HG02885 (cell line): ENCODE measurements at regions not wholly inside any gene's neighbourhood (a gene's known extent, or its start where the extent isn't known, plus 50 kb on each side); places are given as distances from the start of the nearest gene placed in this dataset.
"Not testable (repeated sequence)": the region's sequence is repeated elsewhere in the genome, so short reads cannot be mapped to it uniquely, and the experiment has no call there.

Source experiments
- ATAC-seq: cut with Tn5 transposase; IDR thresholded peaks from one replicate; pipeline ENCODE4 v1.9.1; 2021; ENCODE audit warnings: mild to moderate bottlenecking; ENCODE audit not compliant: unreplicated experiment, poor library complexity

- ATAC-seq: not testable (repeated sequence)
Measured at GRCh38 chr1:145553795-145554194, 54.0 kb upstream of the GPR89A start.

- ATAC-seq: no peak
Measured at GRCh38 chr1:145545055-145545454, 62.7 kb upstream of the GPR89A start.

GRCh38 chr1:145541685-145542084 lies 66.1 kb upstream of the GPR89A start:
- not testable (repeated sequence) for ATAC-seq

- not testable (repeated sequence) for ATAC-seq
Measured at GRCh38 chr1:145541246-145541645, 66.5 kb upstream of the GPR89A start.

GRCh38 chr1:145538118-145538882 lies 69.5 kb upstream of the GPR89A start:
- ATAC-seq: not testable (repeated sequence)

- not testable (repeated sequence) for ATAC-seq
Measured at GRCh38 chr1:145537003-145537402, 70.8 kb upstream of the GPR89A start.

GRCh38 chr1:145535461-145535860 lies 72.3 kb upstream of the GPR89A start:
- not testable (repeated sequence) for ATAC-seq

GRCh38 chr1:145528068-145528564 lies 79.7 kb upstream of the GPR89A start:
- not testable (repeated sequence) for ATAC-seq

GRCh38 chr1:145520159-145520558 lies 87.6 kb upstream of the GPR89A start:
- ATAC-seq: not testable (repeated sequence)

- not testable (repeated sequence) for ATAC-seq
Measured at GRCh38 chr1:145519302-145519701, 88.5 kb upstream of the GPR89A start.

GRCh38 chr1:145513017-145513416 lies 87.6 kb upstream of the NBPF20 start:
- ATAC-seq: not testable (repeated sequence)

GRCh38 chr1:145508053-145508452 lies 82.7 kb upstream of the NBPF20 start:
- ATAC-seq: not testable (repeated sequence)

- peak; percentile 66 for ATAC-seq
Measured at GRCh38 chr1:145505663-145506647, 80.6 kb upstream of the NBPF20 start.

GRCh38 chr1:145504834-145505413 lies 79.5 kb upstream of the NBPF20 start:
- ATAC-seq: not testable (repeated sequence)

- ATAC-seq: not testable (repeated sequence)
Measured at GRCh38 chr1:145504310-145504709, 78.9 kb upstream of the NBPF20 start.

- ATAC-seq: not testable (repeated sequence)
Measured at GRCh38 chr1:145500251-145500650, 74.8 kb upstream of the NBPF20 start.

- ATAC-seq: not testable (repeated sequence)
Measured at GRCh38 chr1:145495077-145495871, 69.9 kb upstream of the NBPF20 start.

- not testable (repeated sequence) for ATAC-seq
Measured at GRCh38 chr1:145488193-145488933, 63.0 kb upstream of the NBPF20 start.

GRCh38 chr1:145487156-145487555 lies 61.8 kb upstream of the NBPF20 start:
- ATAC-seq: not testable (repeated sequence)
